ENCODE measurements at regions not wholly inside any gene's neighbourhood (a gene's known extent, or its start where the extent isn't known, plus 50 kb on each side); places are given as distances from the start of the nearest gene placed in this dataset.

GRCh38 chr6:122322824-122323223, 76.6 kb upstream of the HSF2 start:
- no peak overlapping the region for H3K27ac Mint-ChIP-seq

GRCh38 chr6:122323361-122323760, 76.1 kb upstream of the HSF2 start:
- Mint-ChIP-seq H3K27me3 (peaks cover 4% of the 10 kb centered on the region), H3K9me3 (no peaks in the 10 kb centered on the region), H3K27ac (no peak overlapping the region), H3K4me1 (ENCODE audit: low read depth) (peaks cover 15% of the 10 kb centered on the region), H3K4me3 (peak overlapping the region; percentile 82), H3K36me3 (ENCODE audit: low read depth) (no peaks in the 10 kb centered on the region)

More at GRCh38 chr6:122322824-122323223, 76.6 kb upstream of the HSF2 start:
- Mint-ChIP-seq H3K36me3 (ENCODE audit: low read depth) (no peaks in the 10 kb centered on the region), H3K27me3 (no peaks in the 10 kb centered on the region), H3K9me3 (no peaks in the 10 kb centered on the region), H3K4me3 (peak overlapping the region; percentile 82), H3K4me1 (ENCODE audit: low read depth) (peaks cover 15% of the 10 kb centered on the region)

- H3K4me1 Mint-ChIP-seq (ENCODE audit: low read depth): no peaks in the 10 kb centered on the region
- no peaks in the 10 kb centered on the region for H3K9me3 Mint-ChIP-seq
- no peak overlapping the region for H3K27ac Mint-ChIP-seq
- no peaks in the 10 kb centered on the region for H3K36me3 Mint-ChIP-seq (ENCODE audit: low read depth)
- no peak overlapping the region for H3K4me3 Mint-ChIP-seq
- peaks cover 17% of the 10 kb centered on the region for H3K27me3 Mint-ChIP-seq
These were observed 69.1 kb upstream of the HSF2 start for GRCh38 chr6:122330315-122330714.

- Mint-ChIP-seq H3K4me3 (no peak overlapping the region), H3K27me3 (peaks cover 20% of the 10 kb centered on the region), H3K4me1 (ENCODE audit: low read depth) (no peaks in the 10 kb centered on the region), H3K9me3 (no peaks in the 10 kb centered on the region), H3K36me3 (ENCODE audit: low read depth) (no peaks in the 10 kb centered on the region), H3K27ac (no peak overlapping the region)
These were observed 61.8 kb upstream of the HSF2 start for GRCh38 chr6:122337645-122338044.

- no peaks in the 10 kb centered on the region for H3K36me3 Mint-ChIP-seq (ENCODE audit: low read depth)
- peaks cover 22% of the 10 kb centered on the region for H3K27me3 Mint-ChIP-seq
- H3K27ac Mint-ChIP-seq: no peak overlapping the region
- H3K9me3 Mint-ChIP-seq: no peaks in the 10 kb centered on the region
- no peak overlapping the region for H3K4me3 Mint-ChIP-seq
- H3K4me1 Mint-ChIP-seq (ENCODE audit: low read depth): no peaks in the 10 kb centered on the region
These were observed 59.8 kb upstream of the HSF2 start for GRCh38 chr6:122339661-122340060.

- Mint-ChIP-seq H3K36me3 (ENCODE audit: low read depth) (no peaks in the 10 kb centered on the region), H3K27ac (no peak overlapping the region), H3K4me3 (no peak overlapping the region), H3K4me1 (ENCODE audit: low read depth) (no peaks in the 10 kb centered on the region), H3K27me3 (peaks cover 16% of the 10 kb centered on the region), H3K9me3 (no peaks in the 10 kb centered on the region)
These were observed 52.2 kb upstream of the HSF2 start for GRCh38 chr6:122347280-122347679.

- no peak overlapping the region for H3K4me3 Mint-ChIP-seq
- H3K9me3 Mint-ChIP-seq: no peaks in the 10 kb centered on the region
- no peak overlapping the region for H3K27ac Mint-ChIP-seq
- peaks cover 16% of the 10 kb centered on the region for H3K27me3 Mint-ChIP-seq
- no peaks in the 10 kb centered on the region for H3K36me3 Mint-ChIP-seq (ENCODE audit: low read depth)
- H3K4me1 Mint-ChIP-seq (ENCODE audit: low read depth): no peaks in the 10 kb centered on the region
These were observed 51.7 kb upstream of the HSF2 start for GRCh38 chr6:122347751-122348150.

Data from stimulated activated naive CD8-positive, alpha-beta T cell treated with anti-CD3 and anti-CD28 coated beads, Interleukin-15, Interleukin-2, amounts not matched to agents 100 ng/mL and 50 ng/mL, for 24 hours (primary cell).